Lower lobe of right lung (tissue), 2 donors: ENCODE measurements at regions not wholly inside any gene's neighbourhood (a gene's known extent, or its start where the extent isn't known, plus 50 kb on each side); places are given as distances from the start of the nearest gene placed in this dataset.

ENCODE experiments used
- ATAC-seq, 2 donors: fragments of 200-7000 bp; cut with Tn5 transposase; one replicate each; pipeline ENCODE4 v1.9.1; 2020 to 2022; ENCODE audit warnings: mild to moderate bottlenecking in 2 of 2, moderate library complexity in 2 of 2
- DNase-seq: peaks from one replicate; pipeline ENCODE4 v3.0.0-alpha.2; 2020
- H3K27ac ChIP-seq: fragments of 200-600 bp; one replicate; pipeline ENCODE4 v1.8.0; 2022
- H3K27me3 ChIP-seq: fragments of 200-600 bp; one replicate; pipeline ENCODE4 v1.8.0; 2022; ENCODE audit warnings: low read depth
- H3K36me3 ChIP-seq: fragments of 200-600 bp; one replicate; pipeline ENCODE4 v1.8.0; 2022; ENCODE audit warnings: mild to moderate bottlenecking
- H3K4me1 ChIP-seq: fragments of 200-600 bp; one replicate; pipeline ENCODE4 v1.8.0; 2022
- H3K4me3 ChIP-seq: fragments of 200-600 bp; one replicate; pipeline ENCODE4 v1.8.0; 2022; ENCODE audit warnings: mild to moderate bottlenecking
- H3K9me3 ChIP-seq: fragments of 200-600 bp; one replicate; pipeline ENCODE4 v1.8.0; 2022
- CTCF ChIP-seq: fragments of 200-600 bp; IDR thresholded peaks from one replicate; pipeline ENCODE4 v1.8.0; 2022; ENCODE audit warnings: antibody characterized with exemption, mild to moderate bottlenecking
- intact Hi-C: fragments of 100-400 bp; cut with DNase I; formaldehyde crosslinking; loops from one replicate; pipeline ENCODE4 v1.11.0; 2022
- donor health status: DM: no; HTN: yes; CAD: no; lungs with severe emphysema.

DNA sequence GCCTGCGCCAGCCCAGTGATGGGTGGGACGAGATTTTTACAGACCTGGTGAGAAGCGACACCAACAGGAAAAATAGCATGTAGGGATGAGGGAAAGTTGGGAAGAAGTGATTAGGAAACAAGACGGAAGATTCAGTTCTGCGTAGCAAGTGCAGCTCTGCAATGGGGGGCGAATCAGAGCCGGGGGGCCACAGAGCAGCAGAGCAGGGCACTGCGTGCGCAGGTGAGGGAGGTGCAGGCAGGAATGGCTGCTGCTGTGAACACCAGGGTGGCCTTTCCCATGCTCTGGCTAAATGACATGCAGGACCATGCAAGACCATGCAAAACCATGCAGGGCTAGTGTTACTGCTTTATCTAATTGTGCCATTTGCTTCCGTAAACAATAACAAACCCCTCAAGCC, 442.7 kb upstream of the FRG1 start:
- H3K9me3 ChIP-seq = no peaks in the 10 kb centered on the region
- DNase-seq (no peak), ATAC-seq (no peak)
- no peaks in the 10 kb centered on the region for H3K4me1 ChIP-seq
- intact Hi-C loops = no loop called here
- no peak overlapping the region for H3K4me3 ChIP-seq
- H3K27me3 ChIP-seq = no peaks in the 10 kb centered on the region
- no peaks in the 10 kb centered on the region for H3K36me3 ChIP-seq
- no peak overlapping the region for H3K27ac ChIP-seq
- TF ChIP-seq CTCF = no peak

GRCh38 chr4:189498457-189498856, 442.2 kb upstream of the FRG1 start:
- H3K9me3 ChIP-seq = no peaks in the 10 kb centered on the region
- no peak for DNase-seq
- TF ChIP-seq CTCF = no peak
- no peak overlapping the region for H3K27ac ChIP-seq
- no peak overlapping the region for H3K4me3 ChIP-seq
- ATAC-seq = no peak
- no peaks in the 10 kb centered on the region for H3K27me3 ChIP-seq
- no peaks in the 10 kb centered on the region for H3K36me3 ChIP-seq
- no peaks in the 10 kb centered on the region for H3K4me1 ChIP-seq
- intact Hi-C loops = no loop called here

DNA sequence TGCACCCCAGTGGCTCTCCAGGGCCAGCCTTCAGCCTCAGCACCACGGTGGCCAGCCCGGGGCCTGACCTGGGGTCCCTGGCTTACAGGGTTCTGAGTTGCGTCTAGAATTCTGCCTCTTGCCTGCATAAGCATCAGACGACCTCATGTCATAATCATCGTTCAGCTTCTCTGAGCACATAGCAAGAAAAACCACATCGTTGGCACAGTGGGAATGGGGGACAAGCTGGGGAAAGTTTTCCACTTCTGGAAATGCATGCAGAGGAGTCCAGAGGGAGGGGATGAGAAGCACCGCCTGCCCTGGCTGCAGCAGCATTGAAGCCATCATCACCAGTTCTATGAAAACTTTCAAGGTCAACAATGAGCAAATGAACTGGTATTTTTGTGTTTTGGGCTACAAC, 441.0 kb upstream of the FRG1 start:
- Histone ChIP-seq H3K9me3 (no peaks in the 10 kb centered on the region), H3K4me1 (no peaks in the 10 kb centered on the region), H3K27ac (no peak overlapping the region), H3K4me3 (no peak overlapping the region), H3K27me3 (no peaks in the 10 kb centered on the region), H3K36me3 (no peaks in the 10 kb centered on the region)
- ATAC-seq = no peak
- TF ChIP-seq CTCF = no peak
- DNase-seq = no peak
- intact Hi-C loops = no loop called here

GRCh38 chr4:189500970-189501369, 439.7 kb upstream of the FRG1 start:
- Histone ChIP-seq H3K9me3 (no peaks in the 10 kb centered on the region), H3K27ac (no peak overlapping the region), H3K27me3 (no peaks in the 10 kb centered on the region), H3K4me3 (no peak overlapping the region), H3K4me1 (no peaks in the 10 kb centered on the region), H3K36me3 (no peaks in the 10 kb centered on the region)
- intact Hi-C loops = no loop called here
- DNase-seq (no peak), ATAC-seq (no peak)
- TF ChIP-seq CTCF = no peak

DNA sequence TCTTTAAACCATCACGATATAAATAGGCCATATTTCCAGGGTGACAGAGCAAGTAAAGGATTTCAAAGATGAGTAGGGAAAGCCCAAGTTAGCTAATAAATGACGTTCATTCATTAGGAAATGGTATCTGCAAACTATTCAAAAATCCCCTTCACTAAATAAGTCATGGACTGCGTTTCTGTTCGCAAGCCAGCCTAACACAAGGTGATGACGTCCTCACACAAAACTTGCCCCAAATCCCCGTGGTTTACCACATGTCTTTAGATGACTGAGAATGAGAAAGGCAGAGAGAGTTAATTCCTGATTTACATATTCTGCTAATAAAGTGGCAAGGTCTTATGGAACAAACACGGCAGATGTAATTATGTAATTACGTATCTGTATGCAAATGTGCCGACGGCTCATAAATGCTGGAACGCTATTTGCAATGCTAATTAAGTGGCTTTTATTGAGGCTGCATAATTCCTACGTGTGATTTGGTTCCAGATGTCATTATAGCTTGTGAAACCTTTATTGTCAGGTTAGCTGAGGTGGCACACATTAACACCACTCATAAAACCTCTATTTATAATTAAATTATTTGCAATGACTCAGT, 437.7 kb upstream of the FRG1 start:
- H3K4me1 ChIP-seq = no peaks in the 10 kb centered on the region
- ATAC-seq (no peak), DNase-seq (no peak)
- H3K4me3 ChIP-seq = no peak overlapping the region
- H3K9me3 ChIP-seq = no peaks in the 10 kb centered on the region
- H3K27me3 ChIP-seq = no peaks in the 10 kb centered on the region
- TF ChIP-seq CTCF = no peak
- H3K27ac ChIP-seq = no peak overlapping the region
- no peaks in the 10 kb centered on the region for H3K36me3 ChIP-seq
- intact Hi-C loops = no loop called here

DNA sequence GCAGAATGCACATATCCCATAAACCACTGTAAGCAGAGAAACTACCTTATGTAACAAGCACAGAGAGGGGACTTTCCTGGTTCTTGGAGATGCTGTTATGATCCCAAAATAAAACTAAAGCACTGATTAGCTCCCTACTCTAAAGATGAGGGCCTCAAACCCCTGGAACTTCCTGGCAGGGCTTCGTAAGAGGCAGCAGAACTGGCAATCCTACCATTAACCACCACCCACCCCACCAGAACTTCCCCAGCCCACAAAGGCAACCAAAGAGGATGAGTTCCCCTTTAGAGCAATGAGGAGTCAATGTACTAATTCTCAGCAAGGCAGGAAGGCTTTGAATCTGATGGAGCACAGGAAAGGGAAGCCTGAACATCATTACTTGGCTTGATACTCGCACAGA, 436.5 kb upstream of the FRG1 start:
- Histone ChIP-seq H3K27me3 (no peaks in the 10 kb centered on the region), H3K4me3 (no peak overlapping the region), H3K9me3 (no peaks in the 10 kb centered on the region), H3K36me3 (no peaks in the 10 kb centered on the region), H3K27ac (no peak overlapping the region), H3K4me1 (no peaks in the 10 kb centered on the region)
- DNase-seq = no peak
- intact Hi-C loops = no loop called here
- ATAC-seq = no peak
- TF ChIP-seq CTCF = no peak
